PC-9 (cell line): ENCODE measurements at regions not wholly inside any gene's neighbourhood (a gene's known extent, or its start where the extent isn't known, plus 50 kb on each side); places are given as distances from the start of the nearest gene placed in this dataset.
A peak's percentile ranks its signal among the peaks of the same experiment; 100 is the strongest.

Experiments used
- BruUV-seq: library from RNA; stranded (reverse); fragments of 400-500 nt; replicated peaks from 2 replicates; lab custom pipeline; 2021; lab: Mats Ljungman, UMichigan
- CTCF ChIA-PET: fragments of 300-600 bp; sonication (Branson Sonifier 250); formaldehyde crosslinking; loops from one replicate; lab custom pipeline; 2022; ENCODE audit warnings: antibody characterized with exemption; lab: Charles Lee
- POLR2A ChIA-PET: fragments of 300-600 bp; sonication (Branson Sonifier 250); formaldehyde crosslinking; loops from one replicate; lab custom pipeline; 2022; ENCODE audit warnings: antibody characterized with exemption; ENCODE audit not compliant: unreplicated experiment; lab: Charles Lee
- DNase-seq, 2 experiments: peaks; one replicate each; pipeline versions ENCODE4 v3.0.0 to v3.0.0-alpha.2; 2015 to 2022; ENCODE audit warnings: mixed read lengths in 1 of 2
- H2AFZ ChIP-seq: fragments of 200-600 bp; sonication (generic); 2 replicates; pipeline ENCODE4 v1.8.1; 2017; ENCODE audit warnings: antibody characterized with exemption
- H3F3A ChIP-seq: fragments of 200-600 bp; sonication (generic); 2 replicates; pipeline ENCODE4 v1.8.1; 2017; ENCODE audit warnings: antibody characterized with exemption, mild to moderate bottlenecking, low read depth; ENCODE audit not compliant: insufficient read depth
- H3K27ac ChIP-seq: fragments of 200-600 bp; sonication (generic); 2 replicates; pipeline ENCODE4 v1.6.1; 2016; ENCODE audit warnings: mixed run types
- H3K27me3 ChIP-seq: fragments of 200-600 bp; sonication (generic); 2 replicates; pipeline ENCODE4 v1.6.1; 2016; ENCODE audit warnings: low read depth, mixed run types; ENCODE audit not compliant: insufficient read depth
- H3K36me3 ChIP-seq: fragments of 200-600 bp; sonication (generic); 2 replicates; pipeline ENCODE4 v1.6.1; 2016; ENCODE audit warnings: low read depth, mixed run types
- H3K4me1 ChIP-seq: fragments of 200-600 bp; sonication (generic); replicated peaks from 2 replicates; pipeline ENCODE4 v1.6.1; 2016; ENCODE audit warnings: mixed run types; ENCODE audit not compliant: insufficient read depth
- H3K4me2 ChIP-seq: fragments of 200-600 bp; sonication (generic); 2 replicates; pipeline ENCODE4 v1.6.1; 2017; ENCODE audit warnings: mixed run types
- H3K4me3 ChIP-seq: fragments of 200-600 bp; sonication (generic); 2 replicates; pipeline ENCODE4 v1.6.1; 2016; ENCODE audit warnings: mixed run types
- H3K79me2 ChIP-seq: fragments of 200-600 bp; sonication (generic); 2 replicates; pipeline ENCODE4 v1.6.1; 2017; ENCODE audit warnings: low read depth, mixed run types
- H3K9me2 ChIP-seq: fragments of 200-600 bp; sonication (generic); 2 replicates; pipeline ENCODE4 v1.8.1; 2017; ENCODE audit warnings: mild to moderate bottlenecking; ENCODE audit not compliant: insufficient read depth
- H3K9me3 ChIP-seq: fragments of 200-600 bp; sonication (generic); 2 replicates; pipeline ENCODE4 v1.8.1; 2016; ENCODE audit warnings: low read depth; ENCODE audit not compliant: insufficient read depth
- H4K20me1 ChIP-seq: fragments of 200-600 bp; sonication (generic); 2 replicates; pipeline ENCODE4 v1.8.1; 2017; ENCODE audit not compliant: insufficient read depth
- CTCF ChIP-seq: fragments of 200-600 bp; sonication (generic); conservative IDR thresholded peaks from 2 replicates; pipeline ENCODE4 v1.6.1; 2017; ENCODE audit warnings: mixed run types, antibody characterized with exemption, mild to moderate bottlenecking, moderate library complexity
- EZH2 ChIP-seq: fragments of 200-600 bp; sonication (generic); IDR thresholded peaks from 2 replicates; pipeline ENCODE4 v1.8.0; 2017; ENCODE audit warnings: antibody characterized with exemption, low read depth
- intact Hi-C: fragments of 100-400 bp; cut with micrococcal nuclease; formaldehyde crosslinking; loops from one replicate; pipeline ENCODE4 v1.10.0; 2022; ENCODE audit not compliant: unreplicated experiment

GRCh38 chr20:41798930-41799502, 180.8 kb upstream of the CHD6 start:
- Histone ChIP-seq H3K9me2 (no peaks in the 10 kb centered on the region), H2AFZ (no peak overlapping the region), H4K20me1 (no peaks in the 10 kb centered on the region), H3K4me1 (no peaks in the 10 kb centered on the region), H3K79me2 (no peaks in the 10 kb centered on the region), H3K27me3 (0 out of 2 replicates have a peak, but pooled peaks cover 10% of the 10 kb centered on the region), H3K9me3 (no peaks in the 10 kb centered on the region), H3K36me3 (no peaks in the 10 kb centered on the region), H3K4me2 (no peak overlapping the region), H3K4me3 (no peak overlapping the region), H3K27ac (no peak overlapping the region), H3F3A (no peaks in the 10 kb centered on the region)
- intact Hi-C loops: no loop called here
- no peak for DNase-seq
- no TSS peak for BruUV-seq
- POLR2A ChIA-PET: interaction anchor here (0.7 kb wide), 1 partner anchor 10 kb away, joined by 12 read pairs; no protein-coding TSS in a partner anchor
- TF ChIP-seq CTCF: no peak
- TF ChIP-seq EZH2: no peak
- CTCF ChIA-PET: no interaction called here

DNA sequence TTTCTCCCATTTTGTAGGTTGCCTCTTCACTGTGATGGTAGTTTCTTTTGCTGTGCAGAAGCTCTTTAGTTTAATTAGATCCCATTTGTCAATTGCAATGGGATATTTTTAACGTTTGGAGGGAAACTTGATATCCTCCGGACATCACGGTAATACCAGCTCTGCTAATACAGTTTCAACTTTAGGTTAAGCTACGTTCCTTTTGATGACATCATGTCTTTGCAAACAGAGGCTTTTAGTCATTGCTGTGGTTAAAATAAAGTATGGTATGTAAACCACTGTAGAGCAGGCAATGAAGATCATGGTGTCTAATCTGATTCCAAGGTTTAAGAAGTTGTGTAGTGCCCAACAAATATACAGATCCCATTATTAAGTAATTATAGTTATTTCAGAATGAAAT, 168.0 kb upstream of the CHD6 start:
- no peaks in the 10 kb centered on the region for H3K9me3 ChIP-seq
- no peaks in the 10 kb centered on the region for H4K20me1 ChIP-seq
- H3K36me3 ChIP-seq: no peaks in the 10 kb centered on the region
- no peaks in the 10 kb centered on the region for H3F3A ChIP-seq
- H3K4me1 ChIP-seq: no peaks in the 10 kb centered on the region
- H3K4me2 ChIP-seq: no peak overlapping the region
- H2AFZ ChIP-seq: no peak overlapping the region
- ChIA-PET POLR2A (no interaction called here), CTCF (no interaction called here)
- TF ChIP-seq CTCF (no peak), EZH2 (no peak)
- H3K4me3 ChIP-seq: no peak overlapping the region
- peak in 1 of 2 experiments; percentile 51 for DNase-seq
- BruUV-seq: no TSS peak
- H3K27me3 ChIP-seq: peaks cover 8% of the 10 kb centered on the region
- H3K9me2 ChIP-seq: peaks cover 4% of the 10 kb centered on the region; the same call in 1 of the 2 replicates
- H3K79me2 ChIP-seq: no peaks in the 10 kb centered on the region
- intact Hi-C loops: no loop called here
- H3K27ac ChIP-seq: no peak overlapping the region

DNA sequence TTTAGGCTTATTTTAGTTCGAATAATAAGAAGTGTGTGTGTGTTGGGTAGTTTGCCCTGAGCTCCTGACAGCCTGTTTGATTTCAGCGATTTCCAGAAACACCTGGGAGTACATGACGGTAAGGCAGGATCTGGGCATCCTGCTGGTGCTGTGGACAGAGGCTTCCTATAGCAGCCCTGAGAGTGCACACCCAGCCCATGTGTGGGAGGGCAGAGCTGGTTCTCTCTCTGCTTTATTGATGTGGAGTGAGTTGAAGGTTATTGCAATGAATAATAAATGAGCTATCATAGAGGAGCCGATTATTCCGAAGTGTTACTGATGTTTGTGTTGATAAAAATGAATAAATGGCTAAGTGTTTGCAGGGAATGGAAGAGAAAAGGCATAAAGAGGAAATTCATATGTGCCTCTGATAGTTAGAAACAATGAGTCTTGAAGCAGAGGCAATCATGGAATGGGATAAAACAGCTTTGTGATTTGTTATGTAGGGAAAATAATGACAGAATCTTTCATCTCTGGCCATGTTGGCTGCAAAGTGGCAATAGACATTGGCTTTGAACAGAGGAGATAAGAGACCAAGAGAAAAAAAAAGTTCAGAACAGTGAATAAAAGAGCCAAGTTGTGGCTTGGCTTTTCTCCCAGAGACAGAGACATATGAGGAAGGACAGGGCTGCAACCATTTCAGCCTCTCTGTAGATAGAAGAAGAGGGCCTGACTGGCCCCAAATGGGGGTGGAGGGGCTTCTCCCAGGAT, 166.2 kb upstream of the CHD6 start:
- Histone ChIP-seq H3K4me3 (no peak overlapping the region), H3K4me2 (no peak overlapping the region), H3K27me3 (peaks cover 8% of the 10 kb centered on the region), H3K4me1 (no peaks in the 10 kb centered on the region), H4K20me1 (no peaks in the 10 kb centered on the region), H3K27ac (no peak overlapping the region), H3K36me3 (no peaks in the 10 kb centered on the region), H3K9me3 (no peaks in the 10 kb centered on the region), H3F3A (no peaks in the 10 kb centered on the region), H3K9me2 (peaks cover 4% of the 10 kb centered on the region; the same call in 1 of the 2 replicates), H3K79me2 (no peaks in the 10 kb centered on the region), H2AFZ (no peak overlapping the region)
- ChIA-PET POLR2A (no interaction called here), CTCF (interaction anchor here (0.6 kb wide), 1 partner anchor 38 kb away, joined by 10 read pairs; no protein-coding TSS in a partner anchor)
- DNase-seq: no peak
- BruUV-seq: no TSS peak
- TF ChIP-seq CTCF: no peak
- TF ChIP-seq EZH2: no peak
- intact Hi-C loops: no loop called here
